ENCODE measurements at regions not wholly inside any gene's neighbourhood (a gene's known extent, or its start where the extent isn't known, plus 50 kb on each side); places are given as distances from the start of the nearest gene placed in this dataset.

- DNase-seq, result no peak
Observed at GRCh38 chr22:49240472-49240871, 587.2 kb downstream of the BRD1 start.

GRCh38 chr22:49240016-49240380 is 587.7 kb downstream of the BRD1 start:
- no peak for DNase-seq

DNA sequence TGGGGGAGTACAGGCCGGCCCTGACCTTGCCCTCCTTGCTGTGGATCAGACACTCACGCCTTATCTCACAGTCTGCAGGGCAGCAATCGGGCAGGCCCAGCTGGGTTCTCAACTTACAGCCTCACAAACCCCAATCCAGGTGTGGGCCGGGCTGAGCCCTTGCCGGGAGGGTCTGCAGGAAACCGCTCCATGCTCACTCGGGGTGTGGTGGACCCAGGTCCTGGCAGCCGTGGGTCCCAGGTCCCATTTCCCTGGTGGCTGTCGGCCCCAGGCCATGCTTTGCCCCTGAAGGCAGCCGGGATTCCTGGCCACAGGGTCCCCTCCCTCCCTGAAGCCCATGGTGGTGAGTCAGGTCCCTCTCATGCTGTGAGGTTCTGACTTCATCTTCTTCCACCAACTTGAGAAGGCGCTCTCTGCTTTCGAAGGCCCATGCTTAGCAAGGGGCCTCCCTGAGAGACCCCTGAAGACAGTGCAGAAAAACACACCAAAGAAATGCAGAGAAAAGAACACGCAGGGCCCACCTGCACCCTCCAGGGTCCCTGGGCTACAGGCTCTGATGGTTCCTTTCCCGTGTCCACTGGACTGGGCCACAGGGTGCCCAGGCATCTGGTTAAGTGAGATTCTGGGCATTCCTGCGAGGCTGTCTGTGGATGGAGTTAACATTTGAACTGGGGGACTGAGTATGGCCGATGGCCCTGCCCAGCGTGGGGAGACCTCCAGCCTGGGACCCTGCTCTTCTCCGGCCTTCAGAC is 588.2 kb downstream of the BRD1 start:
- DNase-seq, result no peak

- DNase-seq, result no peak
Observed at GRCh38 chr22:49238181-49239141, 589.2 kb downstream of the BRD1 start.

- DNase-seq, result no peak
Observed at GRCh38 chr22:49237703-49238102, 590.0 kb downstream of the BRD1 start.

DNA sequence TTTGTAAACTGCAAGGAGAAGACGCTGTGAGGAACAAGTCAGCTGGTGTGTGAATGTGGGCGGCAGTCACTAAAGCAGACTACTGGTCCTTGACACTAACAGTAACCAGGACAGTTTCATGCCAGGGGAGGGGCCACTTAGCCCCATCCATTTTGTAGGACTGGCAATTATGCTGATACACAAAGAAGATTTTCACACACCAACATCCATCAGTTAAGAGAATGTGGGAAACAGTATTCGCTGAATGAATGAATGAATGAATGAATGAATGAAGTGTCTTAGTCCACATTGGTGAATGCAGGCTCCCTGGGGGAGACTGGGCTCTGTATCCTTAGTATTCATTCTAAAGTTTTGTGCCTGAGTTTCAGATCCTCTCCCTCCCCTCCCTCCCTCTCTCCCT is 590.4 kb downstream of the BRD1 start:
- no peak for DNase-seq

- DNase-seq, result no peak
Observed at GRCh38 chr22:49236541-49237075, 591.1 kb downstream of the BRD1 start.

DNA sequence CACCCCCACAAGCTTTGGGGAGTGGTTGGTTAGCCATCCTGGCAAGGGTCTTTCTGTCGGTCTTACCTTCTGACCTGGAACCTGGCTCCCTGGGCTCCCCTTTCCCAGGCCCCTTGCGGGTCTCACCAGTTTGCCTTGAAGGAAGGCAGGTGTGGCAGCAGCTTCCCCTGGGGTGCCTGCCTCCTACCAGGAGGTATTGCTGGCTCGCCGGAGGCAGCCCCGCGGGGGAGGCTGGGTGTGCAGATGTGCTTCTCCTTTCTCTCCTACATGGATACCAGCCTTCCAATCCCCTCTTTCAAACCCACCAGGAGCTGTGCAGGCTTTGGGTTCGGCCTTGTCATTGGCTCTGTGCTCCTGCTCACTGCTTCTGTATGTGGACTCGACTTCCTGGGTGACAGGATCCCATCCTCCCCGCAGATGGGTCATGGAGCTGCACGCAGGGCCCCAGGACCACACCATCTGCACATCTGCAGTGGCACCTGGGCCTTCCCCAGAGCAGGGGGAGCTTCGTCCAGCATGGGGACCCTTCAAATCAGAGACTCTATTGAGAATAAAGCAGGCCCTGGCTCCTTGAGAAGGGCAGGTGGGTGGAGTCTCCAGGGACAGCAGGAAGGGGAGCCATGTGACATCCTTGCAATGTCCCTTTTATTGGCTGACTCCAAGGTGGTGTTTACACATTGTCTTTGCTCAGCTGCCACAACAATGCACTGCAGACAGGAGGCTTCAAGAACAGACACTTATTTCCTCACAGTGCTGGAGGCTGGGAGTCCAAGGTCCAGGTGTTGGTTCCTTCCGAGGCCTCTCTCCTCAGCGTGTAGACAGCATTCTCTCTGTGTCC is 592.0 kb downstream of the BRD1 start:
- no peak for DNase-seq

GRCh38 chr22:49234459-49234858 is 593.2 kb downstream of the BRD1 start:
- DNase-seq, result no peak

DNA sequence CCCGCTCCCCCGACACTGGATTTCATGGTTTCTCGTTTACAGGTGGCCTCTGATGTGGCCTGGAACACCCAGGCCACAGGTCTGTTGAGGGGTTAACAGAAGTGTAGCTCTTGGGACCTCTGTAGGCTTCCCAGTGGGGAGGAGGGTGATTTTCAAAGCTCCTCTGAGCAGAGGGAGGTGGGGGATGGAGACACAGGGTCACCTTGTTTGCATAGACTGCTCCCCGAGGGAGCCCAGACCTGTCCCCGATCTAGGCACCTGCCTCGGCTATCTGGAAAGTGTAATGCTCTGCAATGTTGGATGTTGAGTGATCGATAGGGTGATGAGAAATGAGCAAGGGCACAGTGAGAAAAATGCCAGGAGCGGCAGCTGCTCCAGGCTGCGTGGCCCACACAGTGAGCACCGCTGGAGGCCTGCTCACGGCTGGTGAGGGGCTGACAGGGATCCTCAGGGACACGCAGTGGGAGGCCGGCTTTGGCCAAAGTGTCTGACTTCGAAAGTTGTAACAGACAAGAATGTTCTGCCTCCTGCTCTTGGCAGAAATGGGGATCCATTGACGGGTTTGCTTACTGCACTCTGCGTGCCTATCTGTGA is 594.1 kb downstream of the BRD1 start:
- DNase-seq, result no peak

- no peak for DNase-seq
Observed at GRCh38 chr22:49232319-49233067, 595.2 kb downstream of the BRD1 start.

DNA sequence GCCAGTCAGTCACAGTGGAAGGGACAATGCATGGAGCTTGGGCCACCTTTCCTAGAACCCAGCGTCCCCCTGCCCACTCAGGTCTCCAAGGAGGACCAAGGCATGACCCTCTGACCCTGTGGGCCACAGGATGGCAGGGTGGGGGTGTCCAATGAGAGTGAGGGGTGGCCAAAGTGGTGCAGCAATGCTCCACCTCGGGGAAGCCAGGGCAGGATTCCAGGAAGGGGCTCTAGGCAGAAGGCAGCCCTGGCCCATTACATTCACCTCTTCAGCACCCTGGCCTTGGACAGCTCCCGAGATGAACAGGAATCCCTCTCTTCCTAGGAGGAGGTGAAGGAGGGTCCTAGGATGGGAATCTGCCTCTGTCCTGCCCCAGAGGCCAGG is 597.5 kb downstream of the BRD1 start:
- DNase-seq, result no peak

GRCh38 chr22:49229483-49230193 is 598.0 kb downstream of the BRD1 start:
- no peak for DNase-seq

DNA sequence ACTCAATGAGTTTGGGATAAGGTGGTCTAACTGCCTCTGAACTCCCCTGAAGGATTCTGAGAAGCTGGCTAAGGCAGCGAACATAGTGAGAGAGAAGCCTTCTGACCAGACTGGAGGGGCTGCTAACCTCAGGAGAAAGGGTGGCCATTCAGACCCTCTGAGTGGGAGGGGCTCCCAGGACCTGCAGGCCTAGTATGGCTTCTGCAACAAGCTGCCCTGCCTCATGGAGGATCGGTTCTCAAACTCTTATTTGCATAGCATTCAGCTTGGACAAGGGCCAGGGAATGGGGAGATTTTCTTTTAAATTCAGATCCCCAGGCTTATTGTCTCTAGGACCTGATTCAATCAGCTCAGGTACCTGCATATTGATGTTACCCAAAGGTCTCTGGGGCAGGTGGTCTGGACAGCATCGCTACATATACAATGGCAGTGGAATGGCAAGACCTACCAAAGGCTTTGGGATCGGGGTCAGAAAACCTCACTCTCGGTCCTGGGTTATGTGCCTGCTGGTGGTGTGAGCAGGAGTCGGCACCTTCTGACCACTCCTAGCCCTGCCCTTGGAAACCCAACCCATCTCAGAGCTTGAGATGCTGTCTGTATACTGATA is 599.1 kb downstream of the BRD1 start:
- DNase-seq, result no peak

DNA sequence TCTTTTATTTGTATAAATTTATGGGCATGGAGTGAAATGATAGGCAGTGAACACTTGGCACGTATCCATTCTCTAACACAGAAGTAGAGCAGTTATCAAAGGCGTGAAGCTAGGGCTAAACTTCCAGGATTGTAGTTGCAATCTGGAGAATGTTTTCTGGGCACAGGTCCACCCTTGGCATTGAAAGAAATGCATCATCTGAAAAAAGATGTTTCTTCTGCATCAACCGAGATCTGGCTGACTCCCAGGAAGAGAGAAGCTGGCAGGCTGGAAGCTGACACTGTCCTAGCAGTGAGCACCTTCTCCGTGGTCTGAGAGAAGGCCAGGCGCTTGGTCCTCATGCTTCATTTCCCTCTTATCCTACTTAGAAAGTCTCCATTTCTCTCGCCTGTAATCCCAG is 600.0 kb downstream of the BRD1 start:
- DNase-seq, result no peak

GRCh38 chr22:49226096-49226495 is 601.6 kb downstream of the BRD1 start:
- no peak for DNase-seq

- DNase-seq, result no peak
Observed at GRCh38 chr22:49224243-49224642, 603.4 kb downstream of the BRD1 start.

GRCh38 chr22:49218142-49218541 is 609.5 kb downstream of the BRD1 start:
- no peak for DNase-seq

DNA sequence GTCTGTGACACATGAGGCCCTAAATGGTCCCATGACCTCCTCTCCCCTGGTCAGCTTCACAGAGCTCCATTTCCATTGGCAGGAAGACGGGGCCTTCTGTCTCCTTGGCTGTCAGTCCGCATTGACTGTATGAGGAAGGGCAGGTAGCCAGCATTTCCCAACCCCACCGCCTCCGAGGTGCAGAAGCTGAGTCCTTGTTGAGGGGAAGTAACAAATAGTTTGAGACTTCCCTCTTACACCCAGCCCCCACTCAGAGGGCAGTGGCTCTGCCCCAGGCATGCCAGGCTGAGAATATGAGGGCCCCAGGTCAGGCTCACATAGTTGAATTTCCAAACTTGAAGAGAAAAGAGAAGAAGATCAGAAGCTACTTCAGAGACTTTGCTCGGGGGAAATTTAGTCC is 611.1 kb downstream of the BRD1 start:
- DNase-seq, result no peak

- no peak for DNase-seq
Observed at GRCh38 chr22:49215840-49216239, 611.8 kb downstream of the BRD1 start.

DNA sequence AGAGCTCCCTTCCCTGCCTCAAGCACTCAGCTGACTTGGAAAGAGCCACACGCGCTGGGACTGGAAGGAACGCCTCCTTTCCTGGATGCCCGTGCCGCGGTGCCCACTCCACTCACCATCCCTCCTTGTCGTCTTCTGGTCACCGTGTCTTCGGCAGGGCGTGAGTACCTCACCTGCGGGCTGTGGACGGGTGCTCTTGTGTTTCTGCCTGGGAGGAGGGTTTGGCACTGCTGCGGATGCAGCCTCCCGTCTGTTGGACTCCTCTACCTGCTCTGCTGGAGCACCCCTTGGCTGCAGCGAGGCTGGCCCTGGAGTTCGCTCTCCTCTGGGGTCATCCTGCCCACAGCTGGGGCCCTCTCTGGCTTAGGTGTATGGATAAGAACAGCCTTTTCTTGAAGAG is 612.7 kb downstream of the BRD1 start:
- no peak for DNase-seq
